ENCODE measurements at regions not wholly inside any gene's neighbourhood (a gene's known extent, or its start where the extent isn't known, plus 50 kb on each side); places are given as distances from the start of the nearest gene placed in this dataset.
"Not testable (repeated sequence)": the region's sequence is repeated elsewhere in the genome, so short reads cannot be mapped to it uniquely, and the experiment has no call there.

DNA sequence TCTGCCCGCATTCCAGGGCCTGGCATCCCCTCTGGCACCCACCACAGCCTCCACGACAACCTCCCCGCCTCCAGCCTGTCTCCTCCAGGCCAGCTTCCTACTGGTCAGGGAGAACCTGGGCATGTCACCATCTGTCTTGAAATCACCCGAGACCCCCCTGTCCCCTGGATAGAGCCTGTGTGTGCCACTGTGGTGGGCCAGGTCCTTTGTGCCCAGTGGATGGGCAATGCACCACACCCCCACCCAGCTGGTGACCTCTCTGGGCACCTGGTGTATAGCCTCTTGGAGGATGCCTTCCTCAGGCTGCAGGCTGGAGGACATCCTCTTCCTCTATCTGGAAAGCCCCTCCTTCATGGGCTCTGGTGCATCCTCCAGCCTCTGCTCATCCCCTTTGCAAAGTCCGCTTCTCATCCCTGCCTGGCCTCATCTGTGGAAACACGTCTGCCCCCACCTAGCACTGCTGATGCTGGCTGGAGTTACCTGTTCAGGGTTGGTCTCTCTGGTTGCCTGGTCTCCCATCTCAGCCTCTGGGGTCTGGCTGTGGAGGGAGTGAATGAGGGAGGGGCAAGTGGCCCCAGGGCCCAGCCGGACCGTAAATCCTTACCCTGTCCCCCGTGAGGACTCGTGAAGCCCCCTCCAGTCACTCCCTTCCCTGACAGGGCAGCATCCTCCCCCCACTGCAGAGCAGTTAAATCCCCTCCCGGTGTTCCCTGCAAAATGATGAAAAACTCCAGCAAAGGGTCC, 589.6 kb downstream of the TBC1D22A start:
- DNase-seq (ENCODE audit: low read depth, low spot score): no peak

- not testable (repeated sequence) for DNase-seq (ENCODE audit: low read depth, low spot score)
These were observed 583.8 kb downstream of the TBC1D22A start for GRCh38 chr22:47346287-47346686.

DNA sequence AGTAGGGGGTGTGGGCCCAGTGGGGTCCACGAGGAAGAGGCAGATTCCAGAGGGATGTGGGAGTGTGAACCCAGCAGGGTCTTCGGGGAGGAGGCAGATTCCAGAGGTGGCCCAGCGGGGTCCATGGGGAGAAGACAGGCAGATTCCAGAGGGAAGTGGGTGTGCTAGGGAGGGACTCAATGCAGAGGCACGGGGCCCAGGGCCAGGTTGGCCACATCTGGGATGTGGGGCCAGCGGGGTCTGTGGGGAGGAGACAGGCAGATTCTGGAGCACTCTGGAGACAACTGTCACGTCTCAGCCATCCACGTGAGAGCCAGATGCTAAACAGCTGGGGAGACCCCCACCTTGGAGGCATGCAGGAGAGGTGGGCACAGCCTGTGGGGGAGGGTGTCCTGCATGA, 582.6 kb downstream of the TBC1D22A start:
- DNase-seq (ENCODE audit: low read depth, low spot score): no peak

GRCh38 chr22:47344414-47344813, 582.0 kb downstream of the TBC1D22A start:
- DNase-seq (ENCODE audit: low read depth, low spot score): no peak

DNA sequence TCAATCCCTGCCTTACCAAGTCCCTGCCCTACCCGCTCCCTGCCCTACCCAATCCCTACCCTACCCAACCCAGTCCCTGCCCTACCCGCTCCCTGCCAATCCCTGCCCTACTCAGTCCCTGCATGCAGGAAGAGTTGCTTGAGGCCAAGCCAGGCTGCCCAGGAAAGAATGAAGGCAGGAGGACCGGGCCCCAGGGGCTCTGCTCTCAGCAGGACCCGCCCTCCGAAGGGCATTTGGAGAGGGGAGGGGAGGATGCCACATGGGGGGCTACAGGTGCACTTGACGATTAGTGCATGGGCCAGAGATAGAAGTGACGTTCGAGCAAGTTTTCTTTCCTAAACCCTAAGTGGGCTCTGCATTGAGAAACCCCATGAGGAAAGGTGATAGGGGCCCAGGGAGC, 581.2 kb downstream of the TBC1D22A start:
- no peak for DNase-seq (ENCODE audit: low read depth, low spot score)

- no peak for DNase-seq (ENCODE audit: low read depth, low spot score)
These were observed 580.0 kb downstream of the TBC1D22A start for GRCh38 chr22:47342446-47342845.

DNA sequence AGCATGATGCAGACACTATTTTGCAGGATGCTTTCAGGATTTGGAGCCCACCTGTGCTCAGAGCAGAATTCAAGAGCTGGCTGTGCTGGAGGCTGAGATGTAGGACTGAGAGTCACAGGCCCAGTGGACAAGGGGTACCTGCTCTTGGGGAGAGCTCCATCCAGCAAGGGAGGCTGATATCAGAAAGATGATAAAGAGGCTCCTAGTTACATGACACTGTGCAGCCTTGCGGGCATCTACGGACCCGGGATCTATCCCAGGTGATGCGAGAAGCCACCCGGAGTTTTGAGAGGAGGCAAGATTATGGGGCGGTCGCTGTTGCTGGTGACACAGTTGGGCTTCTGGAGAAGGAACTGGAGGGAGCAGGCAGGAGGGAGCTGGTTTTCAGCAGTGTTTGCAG, 579.0 kb downstream of the TBC1D22A start:
- no peak for DNase-seq (ENCODE audit: low read depth, low spot score)

DNA sequence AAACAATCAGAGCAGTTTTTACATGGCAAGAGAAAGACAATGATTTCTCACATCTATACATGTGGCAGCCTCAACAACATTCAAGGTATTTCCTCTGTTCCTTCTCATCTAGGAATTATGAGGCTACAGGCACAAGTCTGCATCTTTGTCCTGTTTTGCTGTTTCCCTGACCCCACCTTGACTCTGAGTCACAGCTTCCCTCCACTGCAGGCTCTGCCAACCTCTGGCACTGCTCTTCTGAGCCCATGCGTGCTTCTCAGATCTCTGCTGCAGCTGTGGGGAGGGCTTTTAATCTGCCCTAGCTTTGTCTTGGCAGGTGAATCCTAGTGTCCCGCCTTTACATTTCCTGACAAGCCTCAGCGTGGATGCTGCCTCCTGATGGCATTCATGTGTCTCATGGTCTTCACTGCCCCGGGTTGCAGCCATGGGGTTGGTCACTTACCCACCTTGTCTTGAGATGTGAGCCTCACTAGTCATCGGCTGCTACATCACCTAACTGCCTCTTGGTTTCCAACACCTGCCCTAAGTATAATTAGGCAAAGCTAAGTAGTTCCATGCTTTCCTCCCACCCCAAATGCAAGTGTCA, 578.5 kb downstream of the TBC1D22A start:
- no peak for DNase-seq (ENCODE audit: low read depth, low spot score)

GRCh38 chr22:47337161-47337621, 574.7 kb downstream of the TBC1D22A start:
- no peak for DNase-seq (ENCODE audit: low read depth, low spot score)

- no peak for DNase-seq (ENCODE audit: low read depth, low spot score)
These were observed 573.5 kb downstream of the TBC1D22A start for GRCh38 chr22:47335958-47336357.

DNA sequence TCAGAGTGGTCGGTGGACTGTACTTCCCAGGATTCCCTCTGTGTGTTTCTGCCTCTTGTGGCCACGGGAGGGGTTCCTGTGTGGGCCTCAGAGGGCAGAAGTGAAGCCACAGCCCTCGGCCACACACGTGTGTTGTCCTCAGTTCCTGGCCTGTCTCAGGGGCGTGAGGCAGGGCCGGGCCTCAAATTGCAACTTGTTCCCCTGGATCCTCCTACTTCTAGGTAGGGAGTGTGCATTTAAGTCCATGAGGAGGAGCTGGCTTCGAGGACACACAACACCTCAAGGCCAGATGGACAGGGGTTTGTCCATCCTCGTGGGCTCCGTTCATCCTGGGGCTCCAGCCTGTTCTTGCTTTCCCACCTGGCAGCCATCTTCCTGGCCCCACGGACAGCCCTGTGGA, 573.0 kb downstream of the TBC1D22A start:
- no peak for DNase-seq (ENCODE audit: low read depth, low spot score)

DNA sequence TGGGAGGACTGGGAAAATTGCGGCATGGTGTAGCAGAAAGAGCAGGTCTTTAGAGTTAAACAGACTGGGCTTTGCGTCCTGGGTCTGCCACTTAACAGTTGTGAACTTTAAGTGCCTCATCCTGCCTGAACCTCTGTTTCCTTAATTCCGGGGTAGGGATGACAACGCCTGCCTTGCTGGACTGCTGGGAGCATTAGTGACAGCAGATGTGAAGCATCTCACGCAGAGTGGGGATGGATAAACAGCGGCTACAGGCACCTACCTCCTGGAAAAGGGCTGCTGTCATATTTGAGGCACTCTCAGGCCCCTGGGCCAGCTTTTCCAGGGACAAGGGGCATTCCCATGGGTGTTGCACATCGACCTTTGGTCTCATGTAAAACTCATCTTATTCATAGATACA, 572.2 kb downstream of the TBC1D22A start:
- DNase-seq (ENCODE audit: low read depth, low spot score): no peak

- no peak for DNase-seq (ENCODE audit: low read depth, low spot score)
These were observed 571.2 kb downstream of the TBC1D22A start for GRCh38 chr22:47333625-47334024.

DNA sequence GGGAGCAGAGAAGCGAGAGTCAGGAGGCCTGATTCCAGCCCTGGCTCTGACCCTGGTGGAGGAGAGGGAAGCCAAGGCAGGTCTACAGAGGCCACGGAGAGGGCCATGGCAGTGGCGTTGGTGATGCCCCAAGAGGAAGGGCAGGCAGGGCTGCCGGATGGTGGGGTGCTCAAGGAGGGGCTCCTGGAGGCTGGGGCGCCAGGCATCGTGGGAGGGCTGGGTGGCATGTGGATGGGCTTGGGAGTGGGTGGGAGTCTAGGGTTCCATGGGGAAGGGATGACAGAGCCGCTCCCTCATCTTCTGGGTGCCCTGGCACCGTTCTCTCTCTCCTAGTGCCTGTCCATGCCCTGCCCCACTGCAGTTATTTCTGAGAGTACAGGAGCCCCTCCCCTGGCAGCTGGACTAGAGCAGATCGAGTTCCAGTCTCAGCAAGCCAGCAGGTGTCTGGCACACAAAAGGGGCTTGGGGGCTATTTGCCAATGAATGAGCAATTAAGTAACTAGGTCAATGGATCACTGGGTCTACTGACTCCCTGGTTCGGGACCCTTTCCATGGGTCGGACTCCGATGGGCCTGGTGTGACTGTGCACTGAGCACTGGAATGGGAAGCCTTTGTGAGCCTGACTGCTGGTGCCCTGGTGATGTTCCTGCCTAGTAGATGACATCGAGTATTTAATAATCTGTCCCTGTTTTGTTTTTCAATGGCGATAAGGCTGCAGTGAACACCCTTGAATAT, 570.0 kb downstream of the TBC1D22A start:
- no peak for DNase-seq (ENCODE audit: low read depth, low spot score)

GRCh38 chr22:47331750-47332149, 569.3 kb downstream of the TBC1D22A start:
- no peak for DNase-seq (ENCODE audit: low read depth, low spot score)

GRCh38 chr22:47329727-47330650, 567.5 kb downstream of the TBC1D22A start:
- no peak for DNase-seq (ENCODE audit: low read depth, low spot score)

GRCh38 chr22:47328550-47329243, 566.2 kb downstream of the TBC1D22A start:
- DNase-seq (ENCODE audit: low read depth, low spot score): peak; percentile 49

- DNase-seq (ENCODE audit: low read depth, low spot score): no peak
These were observed 564.8 kb downstream of the TBC1D22A start for GRCh38 chr22:47327241-47327640.

GRCh38 chr22:47325249-47325648, 562.8 kb downstream of the TBC1D22A start:
- DNase-seq (ENCODE audit: low read depth, low spot score): no peak

GRCh38 chr22:47324435-47324990, 562.1 kb downstream of the TBC1D22A start:
- no peak for DNase-seq (ENCODE audit: low read depth, low spot score)

GRCh38 chr22:47323518-47323917, 561.1 kb downstream of the TBC1D22A start:
- DNase-seq (ENCODE audit: low read depth, low spot score): no peak
